ENCODE measurements at regions not wholly inside any gene's neighbourhood (a gene's known extent, or its start where the extent isn't known, plus 50 kb on each side); places are given as distances from the start of the nearest gene placed in this dataset.

DNA sequence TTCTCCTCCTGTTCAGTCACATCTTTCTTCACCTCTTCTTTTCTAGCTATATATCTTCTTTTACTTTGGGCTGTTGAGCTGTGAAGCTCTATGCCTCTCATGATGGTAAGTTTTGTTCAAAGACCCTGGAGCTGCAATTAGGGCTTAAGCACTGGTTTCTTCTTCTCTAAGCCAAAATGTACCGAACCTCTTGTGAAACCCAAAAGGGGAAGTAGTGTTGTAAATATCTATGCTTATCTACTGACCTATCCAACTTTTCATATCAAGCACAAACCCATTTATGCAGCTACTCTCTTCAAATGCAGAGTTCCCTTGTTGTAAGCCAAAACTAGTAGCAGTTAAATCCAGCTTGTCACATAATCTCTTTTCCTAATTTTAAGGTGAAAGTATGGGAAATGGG is 123.6 kb upstream of the CD96 start:
- TF ChIP-seq, protein P1, sequence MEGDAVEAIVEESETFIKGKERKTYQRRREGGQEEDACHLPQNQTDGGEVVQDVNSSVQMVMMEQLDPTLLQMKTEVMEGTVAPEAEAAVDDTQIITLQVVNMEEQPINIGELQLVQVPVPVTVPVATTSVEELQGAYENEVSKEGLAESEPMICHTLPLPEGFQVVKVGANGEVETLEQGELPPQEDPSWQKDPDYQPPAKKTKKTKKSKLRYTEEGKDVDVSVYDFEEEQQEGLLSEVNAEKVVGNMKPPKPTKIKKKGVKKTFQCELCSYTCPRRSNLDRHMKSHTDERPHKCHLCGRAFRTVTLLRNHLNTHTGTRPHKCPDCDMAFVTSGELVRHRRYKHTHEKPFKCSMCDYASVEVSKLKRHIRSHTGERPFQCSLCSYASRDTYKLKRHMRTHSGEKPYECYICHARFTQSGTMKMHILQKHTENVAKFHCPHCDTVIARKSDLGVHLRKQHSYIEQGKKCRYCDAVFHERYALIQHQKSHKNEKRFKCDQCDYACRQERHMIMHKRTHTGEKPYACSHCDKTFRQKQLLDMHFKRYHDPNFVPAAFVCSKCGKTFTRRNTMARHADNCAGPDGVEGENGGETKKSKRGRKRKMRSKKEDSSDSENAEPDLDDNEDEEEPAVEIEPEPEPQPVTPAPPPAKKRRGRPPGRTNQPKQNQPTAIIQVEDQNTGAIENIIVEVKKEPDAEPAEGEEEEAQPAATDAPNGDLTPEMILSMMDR (IDR thresholded peaks at IDR 0.05), result no peak
- no peak for TF ChIP-seq POLR2A (IDR thresholded peaks at IDR 0.05)

All from testis (tissue), 2 donors.